K562 (cell line): ENCODE measurements at regions not wholly inside any gene's neighbourhood (a gene's known extent, or its start where the extent isn't known, plus 50 kb on each side); places are given as distances from the start of the nearest gene placed in this dataset.

ENCODE experiments used
- ATAC-seq: fragments of 200-7000 bp; cut with Tn5 transposase; 3 replicates; pipeline ENCODE4 v1.9.1; 2020; ENCODE audit warnings: moderate library complexity
- BruUV-seq: library from RNA; stranded (reverse); fragments of 400-500 nt; replicated peaks from 2 replicates; lab custom pipeline; 2021; lab: Mats Ljungman, UMichigan
- CTCF ChIA-PET: fragments of 300-600 bp; formaldehyde crosslinking; extraction: SDS; loops from one replicate; lab custom pipeline; 2021; ENCODE audit warnings: low intra/inter-chr PET ratio; lab: Yijun Ruan, JAX
- POLR2A ChIA-PET: fragments of 300-600, 350-650 bp; sonication (Branson Sonifier 250); formaldehyde crosslinking; extraction: SDS; loops from one replicate; lab custom pipeline; 2021; ENCODE audit warnings: antibody characterized with exemption, inconsistent platforms; lab: Yijun Ruan, JAX
- DNase-seq, 4 experiments: peaks; one replicate each; pipeline versions ENCODE4 v3.0.0 to v3.0.0-alpha.2; 2011 to 2018; ENCODE audit warnings: low spot score in 3 of 4, mixed read lengths in 3 of 4; ENCODE audit errors: extremely low read depth in 1 of 4
- FAIRE-seq: peaks from 2 replicates; lab custom pipeline; 2011; peaks lifted over from hg19 to GRCh38; lab: Jason Lieb, UNC
- H2AFZ ChIP-seq: 2 replicates; pipeline ENCODE4 v1.6.0; 2011; ENCODE audit warnings: low read depth, low read length, control low read depth, inconsistent platforms
- H3K27ac ChIP-seq: fragments of 200-600 bp; 3 replicates; pipeline ENCODE4 v1.8.0; 2011; ENCODE audit warnings: low read depth, mild to moderate bottlenecking, control low read depth, inconsistent platforms, low read length, moderate library complexity, mixed read lengths; ENCODE audit errors: extremely low read depth
- H3K27me3 ChIP-seq, 2 experiments: fragments of 300-600 bp in 1 of 2; 2 replicates in 1 of 2; 3 replicates in 1 of 2; pipeline versions ENCODE4 v1.6.0 to v1.8.0; 2011; ENCODE audit warnings: inconsistent platforms in 2 of 2, low read length in 2 of 2, mild to moderate bottlenecking in 1 of 2, mixed read lengths in 1 of 2, moderate library complexity in 1 of 2; ENCODE audit not compliant: control insufficient read depth in 2 of 2, insufficient read depth in 2 of 2
- H3K36me3 ChIP-seq: fragments of 300-600 bp; 3 replicates; pipeline ENCODE4 v1.8.0; 2011; ENCODE audit warnings: mild to moderate bottlenecking, low read length, inconsistent platforms; ENCODE audit not compliant: control insufficient read depth, insufficient read depth
- H3K4me1 ChIP-seq, 2 experiments: fragments of 200-600 bp in 1 of 2; replicated peaks in 1 of 2; 2 replicates in 1 of 2; 3 replicates in 1 of 2; pipeline versions ENCODE4 v1.5.1 to v1.8.0; 2011; ENCODE audit warnings: inconsistent platforms in 2 of 2, low read length in 2 of 2, mild to moderate bottlenecking in 1 of 2, mixed read lengths in 1 of 2, moderate library complexity in 1 of 2; ENCODE audit not compliant: control insufficient read depth in 2 of 2, insufficient read depth in 2 of 2
- H3K4me2 ChIP-seq: 2 replicates; pipeline ENCODE4 v1.6.1; 2011; ENCODE audit warnings: low read length, control low read depth, inconsistent platforms, mixed read lengths; ENCODE audit not compliant: insufficient read depth
- H3K4me3 ChIP-seq: fragments of 200-600 bp; sonication (generic), shearing (Covaris generic); 2 replicates; pipeline ENCODE4 v1.5.1; 2016; ENCODE audit warnings: control low read depth, inconsistent platforms
- H3K79me2 ChIP-seq: fragments of 200-600 bp; 3 replicates; pipeline ENCODE4 v1.8.0; 2011; ENCODE audit warnings: low read length, inconsistent platforms; ENCODE audit not compliant: control insufficient read depth, insufficient read depth
- H3K9ac ChIP-seq, 2 experiments: 2 replicates each; pipeline versions ENCODE4 v1.6.0 to v1.6.1; 2011; ENCODE audit warnings: low read depth in 2 of 2, low read length in 2 of 2, control low read depth in 1 of 2, inconsistent platforms in 1 of 2, mild to moderate bottlenecking in 1 of 2, mixed read lengths in 1 of 2; ENCODE audit not compliant: insufficient read depth in 1 of 2
- H3K9me1 ChIP-seq: one replicate; pipeline ENCODE4 v1.6.0; 2011; ENCODE audit warnings: inconsistent platforms, mild to moderate bottlenecking, low read length, moderate library complexity; ENCODE audit not compliant: control insufficient read depth, insufficient read depth
- H3K9me3 ChIP-seq: replicated peaks from 2 replicates; pipeline ENCODE4 v1.5.1; 2011; ENCODE audit warnings: low read depth, low read length, inconsistent platforms; ENCODE audit not compliant: control insufficient read depth, insufficient read depth
- H4K20me1 ChIP-seq: replicated peaks from 2 replicates; pipeline ENCODE4 v1.6.1; 2011; ENCODE audit warnings: low read length, inconsistent platforms, mixed read lengths; ENCODE audit not compliant: control insufficient read depth, insufficient read depth
- BMI1 ChIP-seq: fragments of 150-350 bp; IDR thresholded peaks from 2 replicates; pipeline ENCODE4 v1.6.1; 2014; ENCODE audit warnings: low read length
- CBX3 ChIP-seq, 2 experiments: IDR thresholded peaks; 1 replicate in 1 of 2; 2 replicates in 1 of 2; pipeline ENCODE4 v1.6.1; 2012; ENCODE audit warnings: inconsistent platforms in 2 of 2, low read length in 2 of 2, borderline replicate concordance in 1 of 2, control low read depth in 1 of 2
- CGGBP1 ChIP-seq: fragments of 250-450 bp; sonication (Bioruptor Pico); IDR thresholded peaks from 2 replicates; pipeline ENCODE4 v1.9.0; 2021; ENCODE audit warnings: mild to moderate bottlenecking
- DDX20 ChIP-seq: fragments of 450-650 bp; IDR thresholded peaks from 2 replicates; pipeline ENCODE4 v1.6.1; 2016; ENCODE audit warnings: missing genetic modification characterization, low read depth, mild to moderate bottlenecking, missing compliant biosample characterization, moderate library complexity
- E2F3 ChIP-seq: fragments of 250-450 bp; sonication (Bioruptor Pico); IDR thresholded peaks from 2 replicates; pipeline ENCODE4 v1.4.0; 2020; ENCODE audit warnings: mild to moderate bottlenecking
- ELF2 ChIP-seq: fragments of 250-450 bp; sonication (Bioruptor Pico); IDR thresholded peaks from 2 replicates; pipeline ENCODE4 v1.5.0; 2021; ENCODE audit warnings: mild to moderate bottlenecking
- HINFP ChIP-seq: fragments of 450-650 bp; conservative IDR thresholded peaks from 2 replicates; pipeline ENCODE4 v1.6.1; 2016; ENCODE audit warnings: missing genetic modification characterization, low read depth, mild to moderate bottlenecking, control low read depth, missing compliant biosample characterization
- MAFK ChIP-seq: IDR thresholded peaks from 2 replicates; pipeline ENCODE4 v1.6.1; 2011; ENCODE audit warnings: low read length, improper control_type of control experiment
- MYNN ChIP-seq, 2 experiments: sonication (generic); formaldehyde crosslinking in 1 of 2; IDR thresholded peaks; 2 replicates each; pipeline versions ENCODE4 v1.5.0 to v1.6.1; 2016 to 2020; ENCODE audit warnings: antibody characterized with exemption in 1 of 2, missing genetic modification reagents in 1 of 2
- PHB ChIP-seq: fragments of 250-450 bp; sonication (Bioruptor Pico); IDR thresholded peaks from 2 replicates; pipeline ENCODE4 v1.5.0; 2021
- RBM39 ChIP-seq: fragments of 200-400 bp; formaldehyde crosslinking; optimal IDR thresholded peaks from 2 replicates; pipeline ENCODE3; 2018; ENCODE audit warnings: low read depth, low read length
- SRSF1 ChIP-seq: fragments of 200-400 bp; formaldehyde crosslinking; IDR thresholded peaks from 2 replicates; pipeline ENCODE4 v1.6.1; 2017; ENCODE audit warnings: mild to moderate bottlenecking, low read depth, low read length, moderate library complexity
- TRIM28 ChIP-seq: fragments of 450-650 bp; IDR thresholded peaks from 2 replicates; pipeline ENCODE4 v1.6.1; 2017
- XRCC5 ChIP-seq: fragments of 200-400 bp; formaldehyde crosslinking; IDR thresholded peaks from 2 replicates; pipeline ENCODE4 v1.6.1; 2017; ENCODE audit warnings: low read depth, mild to moderate bottlenecking, low read length
- ZFX ChIP-seq: sonication (generic); formaldehyde crosslinking; IDR thresholded peaks from 2 replicates; pipeline ENCODE4 v1.8.0; 2022; ENCODE audit warnings: mild to moderate bottlenecking, missing genetic modification reagents, moderate library complexity
- ZNF12 ChIP-seq: sonication (generic); formaldehyde crosslinking; IDR thresholded peaks from 2 replicates; pipeline ENCODE4 v1.4.0; 2020; ENCODE audit warnings: mild to moderate bottlenecking, missing genetic modification reagents
- ZNF507 ChIP-seq: conservative IDR thresholded peaks from 2 replicates; pipeline ENCODE4 v1.6.1; 2017; ENCODE audit warnings: missing genetic modification characterization, missing compliant biosample characterization
- ZNF77 ChIP-seq: fragments of 250-450 bp; sonication (Bioruptor Pico); IDR thresholded peaks from 2 replicates; pipeline ENCODE4 v1.5.0; 2020
- ZZZ3 ChIP-seq: fragments of 450-650 bp; IDR thresholded peaks from 2 replicates; pipeline ENCODE4 v1.6.1; 2016; ENCODE audit warnings: antibody characterized with exemption, mild to moderate bottlenecking, moderate library complexity
- WGBS: fragments of 100-300 bp; shearing (Covaris generic); methylation state at CpG from one replicate; pipeline ENCODE4 v1.1.6; 2016; ENCODE audit warnings: low coverage, mixed read lengths; ENCODE audit not compliant: insufficient coverage; ENCODE audit errors: missing lambda C conversion rate; 5-methylcytosine and 5-hydroxymethylcytosine counted together
- in situ Hi-C: fragments of 300-500 bp; cut with MboI; formaldehyde crosslinking; loops from 4 replicates; pipeline ENCODE4 v1.15.0; 2018; ENCODE audit warnings: inconsistent platforms, mixed read lengths
- intact Hi-C: fragments of 100-400 bp; cut with micrococcal nuclease; formaldehyde crosslinking; loops from 2 replicates; pipeline ENCODE4 v1.14.2; 2022

- no peak overlapping the region for H3K4me2 ChIP-seq
- WGBS = 0% methylated on average over 2 of the region's 2 CpGs
- no peaks in the 10 kb centered on the region for H3K9me3 ChIP-seq
- H4K20me1 ChIP-seq = no peaks in the 10 kb centered on the region
- no TSS peak for BruUV-seq
- no peaks in the 10 kb centered on the region for H3K4me1 ChIP-seq
- H3K36me3 ChIP-seq = no peaks in the 10 kb centered on the region
- no peak for TF ChIP-seq ZZZ3
- no peak for TF ChIP-seq E2F3
- TF ChIP-seq SRSF1 = no peak
- no peak for TF ChIP-seq TRIM28
- TF ChIP-seq ZNF12 = no peak
- TF ChIP-seq MYNN (IDR thresholded peaks at IDR 0.05) = no peak
- TF ChIP-seq MYNN (CRISPR knock-in tag; IDR thresholded peaks at IDR 0.05) = no peak
- TF ChIP-seq MAFK = no peak
- TF ChIP-seq CGGBP1 (CRISPR knock-in tag) = no peak
- TF ChIP-seq HINFP (tag) = no peak
- no peak for TF ChIP-seq DDX20 (tag)
- no peak for TF ChIP-seq XRCC5
- TF ChIP-seq ZNF507 (tag) = no peak
- no peak for TF ChIP-seq RBM39
- TF ChIP-seq ZFX (CRISPR knock-in tag) = no peak
- no peak for TF ChIP-seq BMI1
- no peak for TF ChIP-seq CBX3 (IDR thresholded peaks at IDR 0.05; ENCODE audit: borderline replicate concordance in 1 of 2, low read length in 2 of 2)
- TF ChIP-seq PHB (CRISPR knock-in tag) = no peak
- TF ChIP-seq ELF2 (CRISPR knock-in tag) = no peak
- TF ChIP-seq ZNF77 (CRISPR knock-in tag) = no peak
- no peak overlapping the region for H3K27ac ChIP-seq
- intact Hi-C loops = no loop called here
- H3K79me2 ChIP-seq = no peaks in the 10 kb centered on the region
- no peak for ATAC-seq
- ChIA-PET CTCF (no interaction called here), POLR2A (no interaction called here)
- no peak overlapping the region for H3K9ac ChIP-seq
- H3K9me1 ChIP-seq = no peaks in the 10 kb centered on the region
- H2AFZ ChIP-seq = no peak overlapping the region
- H3K27me3 ChIP-seq = no peaks in the 10 kb centered on the region
- no peak for FAIRE-seq
- H3K4me3 ChIP-seq = no peak overlapping the region
- no peak for DNase-seq
- in situ Hi-C loops = no loop called here
These were observed 771.6 kb downstream of the RPS29 start for GRCh38 chr14:48814562-48814961.
